Mucosa of descending colon (tissue), 3 donors: ENCODE measurements at regions not wholly inside any gene's neighbourhood (a gene's known extent, or its start where the extent isn't known, plus 50 kb on each side); places are given as distances from the start of the nearest gene placed in this dataset.
"Not testable (repeated sequence)": the region's sequence is repeated elsewhere in the genome, so short reads cannot be mapped to it uniquely, and the experiment has no call there.

Source experiments
- ATAC-seq: fragments of 200-7000 bp; cut with Tn5 transposase; one replicate; pipeline ENCODE4 v1.9.1; 2020; ENCODE audit warnings: mild to moderate bottlenecking, moderate library complexity
- DNase-seq, 3 donors: peaks; one replicate each; pipeline ENCODE4 v3.0.0-alpha.2; 2020
- H3K36me3 ChIP-seq: fragments of 200-600 bp; one replicate; pipeline ENCODE4 v1.8.0; 2021; ENCODE audit warnings: low read depth, mild to moderate bottlenecking
- H3K4me1 ChIP-seq: fragments of 200-600 bp; one replicate; pipeline ENCODE4 v1.8.0; 2021; ENCODE audit warnings: low read depth, mild to moderate bottlenecking
- H3K4me3 ChIP-seq: fragments of 200-600 bp; one replicate; pipeline ENCODE4 v1.8.0; 2021; ENCODE audit warnings: mild to moderate bottlenecking
- H3K9me3 ChIP-seq: fragments of 200-600 bp; one replicate; pipeline ENCODE4 v1.8.0; 2021; ENCODE audit warnings: mild to moderate bottlenecking
- CTCF ChIP-seq: fragments of 200-600 bp; IDR thresholded peaks from one replicate; pipeline ENCODE4 v1.8.0; 2022; ENCODE audit warnings: antibody characterized with exemption, mild to moderate bottlenecking
- intact Hi-C, 2 donors: fragments of 100-400 bp; cut with DNase I in 1 of 2; cut with micrococcal nuclease in 1 of 2; formaldehyde crosslinking; loops; one replicate each; pipeline versions ENCODE4 v1.11.0 to v1.11.1; 2022; cut with DNase I, micrococcal nuclease
- donor health status: DM: no; HTN: no; CAD: no; lungs with moderate emphysema.
- donor health status: DM: no; HTN: no; CAD: no.
- donor health status: DM: no; HTN: yes; CAD: no.

GRCh38 chr12:126033751-126034150, 968.5 kb downstream of the AACS start:
- TF ChIP-seq CTCF = no peak
- H3K4me1 ChIP-seq = no peaks in the 10 kb centered on the region
- no peaks in the 10 kb centered on the region for H3K36me3 ChIP-seq
- no peak overlapping the region for H3K4me3 ChIP-seq
- intact Hi-C loops = no loop called here
- DNase-seq = peak in 1 of 3 donors; percentile 8
- ATAC-seq = peak; percentile 51
- H3K9me3 ChIP-seq = peaks cover 14% of the 10 kb centered on the region

GRCh38 chr12:126036348-126036747, 971.1 kb downstream of the AACS start:
- H3K9me3 ChIP-seq = peaks cover 11% of the 10 kb centered on the region
- no peak for TF ChIP-seq CTCF
- H3K4me1 ChIP-seq = no peaks in the 10 kb centered on the region
- no peak overlapping the region for H3K4me3 ChIP-seq
- DNase-seq (no peak), ATAC-seq (no peak)
- no peaks in the 10 kb centered on the region for H3K36me3 ChIP-seq
- intact Hi-C loops = no loop called here

- no peak for DNase-seq
- Histone ChIP-seq H3K9me3 (peaks cover 8% of the 10 kb centered on the region), H3K4me1 (no peaks in the 10 kb centered on the region), H3K4me3 (no peak overlapping the region), H3K36me3 (no peaks in the 10 kb centered on the region)
- ATAC-seq = no peak
- intact Hi-C loops = no loop called here
- no peak for TF ChIP-seq CTCF
These were observed 973.2 kb downstream of the AACS start for GRCh38 chr12:126038434-126038833.

- Histone ChIP-seq H3K4me3 (no peak overlapping the region), H3K36me3 (no peaks in the 10 kb centered on the region), H3K4me1 (no peaks in the 10 kb centered on the region), H3K9me3 (peaks cover 11% of the 10 kb centered on the region)
- no peak for DNase-seq
- no peak for ATAC-seq
- no peak for TF ChIP-seq CTCF
- intact Hi-C loops = no loop called here
These were observed 975.1 kb downstream of the AACS start for GRCh38 chr12:126040307-126040706.

- no peaks in the 10 kb centered on the region for H3K4me1 ChIP-seq
- ATAC-seq (no peak), DNase-seq (no peak)
- intact Hi-C loops = no loop called here
- no peak overlapping the region for H3K4me3 ChIP-seq
- peaks cover 12% of the 10 kb centered on the region for H3K9me3 ChIP-seq
- TF ChIP-seq CTCF = no peak
- H3K36me3 ChIP-seq = no peaks in the 10 kb centered on the region
These were observed 977.1 kb downstream of the AACS start for GRCh38 chr12:126042286-126042685.

GRCh38 chr12:126049501-126049900, 984.3 kb downstream of the AACS start:
- not testable (repeated sequence) for DNase-seq

More at GRCh38 chr12:126049501-126049900, 984.3 kb downstream of the AACS start:
- H3K4me3 ChIP-seq, intact Hi-C loops, H3K36me3 ChIP-seq, ATAC-seq, H3K4me1 ChIP-seq: not testable (repeated sequence)
- peaks cover 18% of the 10 kb centered on the region for H3K9me3 ChIP-seq
